HCT116 (cell line): ENCODE measurements at regions not wholly inside any gene's neighbourhood (a gene's known extent, or its start where the extent isn't known, plus 50 kb on each side); places are given as distances from the start of the nearest gene placed in this dataset.

Experiments
- ATAC-seq: fragments of 200-7000 bp; cut with Tn5 transposase; 2 replicates; pipeline ENCODE4 v1.9.1; 2020; ENCODE audit warnings: mild to moderate bottlenecking, moderate library complexity
- BruUV-seq: library from RNA; stranded (reverse); fragments of 400-500 nt; replicated peaks from 2 replicates; lab custom pipeline; 2021; lab: Mats Ljungman, UMichigan
- CTCF ChIA-PET: fragments of 300-600 bp; sonication (Branson Sonifier 250); formaldehyde crosslinking; loops from one replicate; lab custom pipeline; 2021; ENCODE audit warnings: antibody characterized with exemption; lab: Charles Lee
- POLR2A ChIA-PET: fragments of 300-600, 350-600 bp; sonication (Branson Sonifier 250); formaldehyde crosslinking; loops from one replicate; lab custom pipeline; 2021; ENCODE audit warnings: antibody characterized with exemption; lab: Charles Lee
- RAD21 ChIA-PET, 2 experiments: fragments of 300-600 bp; sonication (Branson Sonifier 250); formaldehyde crosslinking; loops; one replicate each; lab custom pipeline; 2023; ENCODE audit warnings: low total read pairs in 2 of 2; ENCODE audit not compliant: uncharacterized antibody in 2 of 2, unreplicated experiment in 2 of 2, low non-redundant PET in 1 of 2; lab: Charles Lee
- DNase-seq: peaks from one replicate; pipeline ENCODE4 v3.0.0-alpha.2; 2010; ENCODE audit warnings: low read depth, low spot score
- H2AFZ ChIP-seq: fragments of 200-600 bp; shearing (Covaris generic), sonication (generic); 2 replicates; pipeline ENCODE4 v1.6.1; 2017; ENCODE audit warnings: low read depth, mixed run types, mixed read lengths, antibody characterized with exemption, low read length; ENCODE audit not compliant: poor library complexity, severe bottlenecking
- H3K27ac ChIP-seq: 2 replicates; pipeline ENCODE4 v1.5.1; 2012; ENCODE audit warnings: low read depth, low read length
- H3K27me3 ChIP-seq: fragments of 200-600 bp; sonication (generic); 2 replicates; pipeline ENCODE4 v1.6.1; 2016; ENCODE audit warnings: mixed run types, low read length, mixed read lengths; ENCODE audit not compliant: insufficient read depth
- H3K36me3 ChIP-seq, 2 experiments: fragments of 200-500 bp in 1 of 2; fragments of 200-600 bp in 1 of 2; sonication (Bioruptor generic) in 1 of 2; sonication (generic) in 1 of 2; 2 replicates each; pipeline versions ENCODE4 v1.5.1 to v1.6.1; 2014 to 2016; ENCODE audit warnings: low read length in 2 of 2, inconsistent platforms in 1 of 2, mixed read lengths in 1 of 2, mixed run types in 1 of 2; ENCODE audit not compliant: insufficient read depth in 2 of 2, control insufficient read depth in 1 of 2
- H3K4me1 ChIP-seq, 2 experiments: fragments of 200-600 bp in 1 of 2; sonication (generic) in 1 of 2; 2 replicates each; pipeline versions ENCODE4 v1.5.1 to v1.6.1; 2012 to 2017; ENCODE audit warnings: low read length in 2 of 2, inconsistent platforms in 1 of 2, mild to moderate bottlenecking in 1 of 2, mixed read lengths in 1 of 2, mixed run types in 1 of 2, moderate library complexity in 1 of 2; ENCODE audit not compliant: insufficient read depth in 2 of 2, control insufficient read depth in 1 of 2
- H3K4me2 ChIP-seq: fragments of 200-600 bp; sonication (generic); 2 replicates; pipeline ENCODE4 v1.6.1; 2017; ENCODE audit warnings: mixed run types, low read length, mixed read lengths
- H3K4me3 ChIP-seq, 2 experiments: fragments of 200-600 bp in 1 of 2; sonication (generic) in 1 of 2; replicated peaks in 1 of 2; 2 replicates each; pipeline ENCODE4 v1.5.1; 2011 to 2016; ENCODE audit warnings: low read length in 2 of 2, control low read depth in 1 of 2, low read depth in 1 of 2, mild to moderate bottlenecking in 1 of 2, mixed read lengths in 1 of 2, mixed run types in 1 of 2
- H3K79me2 ChIP-seq: fragments of 200-600 bp; sonication (generic); 2 replicates; pipeline ENCODE4 v1.6.1; 2017; ENCODE audit warnings: mild to moderate bottlenecking, mixed run types, low read length, moderate library complexity, mixed read lengths; ENCODE audit not compliant: insufficient read depth
- H3K9ac ChIP-seq: fragments of 200-600 bp; sonication (generic); 2 replicates; pipeline ENCODE4 v1.6.1; 2016; ENCODE audit warnings: low read length, mixed read lengths
- H3K9me2 ChIP-seq: fragments of 200-600 bp; sonication (generic), shearing (Covaris generic); 2 replicates; pipeline ENCODE4 v1.6.1; 2017; ENCODE audit warnings: mixed run types, mild to moderate bottlenecking, moderate library complexity; ENCODE audit not compliant: insufficient read depth
- H3K9me3 ChIP-seq, 2 experiments: fragments of 200-500 bp in 1 of 2; fragments of 200-600 bp in 1 of 2; sonication (Bioruptor generic) in 1 of 2; sonication (generic) in 1 of 2; 2 replicates each; pipeline ENCODE4 v1.6.1; 2014 to 2017; ENCODE audit warnings: low read length in 2 of 2, mixed read lengths in 2 of 2, inconsistent platforms in 1 of 2, low read depth in 1 of 2, mild to moderate bottlenecking in 1 of 2, mixed run types in 1 of 2, moderate library complexity in 1 of 2; ENCODE audit not compliant: control insufficient read depth in 1 of 2, insufficient read depth in 1 of 2
- H4K20me1 ChIP-seq: fragments of 200-600 bp; sonication (generic), shearing (Covaris generic); 2 replicates; pipeline ENCODE4 v1.6.1; 2017; ENCODE audit warnings: mixed run types, mild to moderate bottlenecking, moderate library complexity; ENCODE audit not compliant: insufficient read depth
- CBX3 ChIP-seq: IDR thresholded peaks from 2 replicates; pipeline ENCODE4 v1.6.1; 2012; ENCODE audit warnings: low read depth
- CEBPB ChIP-seq: IDR thresholded peaks from 2 replicates; pipeline ENCODE4 v1.6.1; 2012; ENCODE audit warnings: low read depth
- EGR1 ChIP-seq: IDR thresholded peaks from 2 replicates; pipeline ENCODE4 v1.6.1; 2012; ENCODE audit warnings: low read depth
- ELF1 ChIP-seq: IDR thresholded peaks from 2 replicates; pipeline ENCODE4 v1.6.1; 2012; ENCODE audit warnings: low read depth, borderline replicate concordance
- EZH2 ChIP-seq: fragments of 200-600 bp; sonication (generic); IDR thresholded peaks from 2 replicates; pipeline ENCODE4 v1.6.1; 2017; ENCODE audit warnings: antibody characterized with exemption, mixed run types
- EZH2phosphoT487 ChIP-seq: fragments of 200-600 bp; IDR thresholded peaks from 2 replicates; pipeline ENCODE4 v1.6.1; 2018; ENCODE audit warnings: antibody characterized with exemption, borderline replicate concordance
- JUND ChIP-seq: IDR thresholded peaks from 2 replicates; pipeline ENCODE4 v1.6.1; 2012
- POLR2AphosphoS5 ChIP-seq: IDR thresholded peaks from 2 replicates; pipeline ENCODE4 v1.6.1; 2011; ENCODE audit warnings: mild to moderate bottlenecking, low read depth, low read length, moderate library complexity
- RAD21 ChIP-seq: IDR thresholded peaks from 2 replicates; pipeline ENCODE4 v1.6.1; 2012; ENCODE audit warnings: low read depth, mild to moderate bottlenecking
- SIN3A ChIP-seq: IDR thresholded peaks from 2 replicates; pipeline ENCODE4 v1.6.1; 2012; ENCODE audit warnings: low read depth
- SP1 ChIP-seq: IDR thresholded peaks from 2 replicates; pipeline ENCODE4 v1.6.1; 2012; ENCODE audit warnings: low read depth
- SRF ChIP-seq: IDR thresholded peaks from 2 replicates; pipeline ENCODE4 v1.6.1; 2012; ENCODE audit warnings: low read depth
- TCF7L2 ChIP-seq: IDR thresholded peaks from 2 replicates; pipeline ENCODE4 v1.7.0; 2011; ENCODE audit warnings: borderline replicate concordance, inconsistent platforms; ENCODE audit not compliant: insufficient read depth, insufficient read length; ENCODE audit errors: extremely low read depth
- ZFX ChIP-seq: fragments of 450-650 bp; IDR thresholded peaks from 2 replicates; pipeline ENCODE4 v1.6.1; 2017
- ZNF274 ChIP-seq: fragments of 200-500 bp; sonication (Bioruptor generic); IDR thresholded peaks from 2 replicates; pipeline ENCODE4 v1.6.1; 2014; ENCODE audit warnings: mild to moderate bottlenecking, low read depth, low read length, inconsistent platforms
- intact Hi-C: fragments of 100-400 bp; cut with micrococcal nuclease; formaldehyde crosslinking; loops from 2 replicates; pipeline ENCODE4 v1.10.0; 2022
- TF ChIP-seq, protein P1 (sequence below): IDR thresholded peaks from 2 replicates; pipeline ENCODE4 v1.6.1; 2011; ENCODE audit warnings: mild to moderate bottlenecking, low read length, moderate library complexity; ENCODE audit not compliant: insufficient replicate concordance; ENCODE audit errors: extremely low read depth
- TF ChIP-seq, protein P2 (sequence below): IDR thresholded peaks from 2 replicates; pipeline ENCODE4 v1.6.1; 2012
- TF ChIP-seq, protein P3 (sequence below): IDR thresholded peaks from 2 replicates; pipeline ENCODE4 v1.6.1; 2012; ENCODE audit warnings: low read depth
- TF ChIP-seq, protein P4 (sequence below): IDR thresholded peaks from 2 replicates; pipeline ENCODE4 v1.6.1; 2012

DNA sequence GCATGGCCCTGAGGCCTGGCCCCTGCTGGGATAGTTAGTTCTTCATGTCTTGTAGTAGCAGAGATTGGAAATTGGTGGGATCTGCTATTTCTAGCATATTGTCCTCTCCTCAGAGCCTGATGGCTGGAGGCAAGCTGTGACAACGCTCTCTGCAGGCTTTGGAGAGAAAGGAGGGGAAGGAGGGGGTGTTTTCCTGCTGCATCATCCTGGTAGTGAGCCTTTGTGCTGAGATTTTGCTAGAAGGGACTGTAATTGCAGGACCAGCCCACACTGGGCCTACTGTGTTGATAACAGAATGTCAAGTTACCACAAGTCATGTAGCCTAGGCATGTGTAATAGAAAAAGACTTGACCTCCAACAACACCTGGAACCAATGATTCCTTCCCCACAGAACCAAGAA is 351.0 kb downstream of the SIPA1L2 start:
- H3K27me3 ChIP-seq: no peaks in the 10 kb centered on the region
- H3K36me3 ChIP-seq: no peaks in the 10 kb centered on the region
- ATAC-seq (no peak), DNase-seq (no peak)
- H3K9me3 ChIP-seq: no peaks in the 10 kb centered on the region
- H3K4me2 ChIP-seq: no peak overlapping the region
- TF ChIP-seq SRF: no peak
- TF ChIP-seq, protein P1, sequence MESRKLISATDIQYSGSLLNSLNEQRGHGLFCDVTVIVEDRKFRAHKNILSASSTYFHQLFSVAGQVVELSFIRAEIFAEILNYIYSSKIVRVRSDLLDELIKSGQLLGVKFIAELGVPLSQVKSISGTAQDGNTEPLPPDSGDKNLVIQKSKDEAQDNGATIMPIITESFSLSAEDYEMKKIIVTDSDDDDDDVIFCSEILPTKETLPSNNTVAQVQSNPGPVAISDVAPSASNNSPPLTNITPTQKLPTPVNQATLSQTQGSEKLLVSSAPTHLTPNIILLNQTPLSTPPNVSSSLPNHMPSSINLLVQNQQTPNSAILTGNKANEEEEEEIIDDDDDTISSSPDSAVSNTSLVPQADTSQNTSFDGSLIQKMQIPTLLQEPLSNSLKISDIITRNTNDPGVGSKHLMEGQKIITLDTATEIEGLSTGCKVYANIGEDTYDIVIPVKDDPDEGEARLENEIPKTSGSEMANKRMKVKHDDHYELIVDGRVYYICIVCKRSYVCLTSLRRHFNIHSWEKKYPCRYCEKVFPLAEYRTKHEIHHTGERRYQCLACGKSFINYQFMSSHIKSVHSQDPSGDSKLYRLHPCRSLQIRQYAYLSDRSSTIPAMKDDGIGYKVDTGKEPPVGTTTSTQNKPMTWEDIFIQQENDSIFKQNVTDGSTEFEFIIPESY: no peak
- TF ChIP-seq JUND: no peak
- no peak for TF ChIP-seq TCF7L2
- no peak for TF ChIP-seq CEBPB
- no peak for TF ChIP-seq EGR1
- no peak for TF ChIP-seq SIN3A
- TF ChIP-seq SP1: no peak
- H4K20me1 ChIP-seq: no peaks in the 10 kb centered on the region
- H3K4me3 ChIP-seq: no peak overlapping the region
- H3K9ac ChIP-seq: no peak overlapping the region
- ChIA-PET RAD21 (no interaction called here), POLR2A (no interaction called here), CTCF (no interaction called here)
- intact Hi-C loops: no loop called here
- BruUV-seq: no TSS peak
- no peaks in the 10 kb centered on the region for H3K79me2 ChIP-seq
- no peak overlapping the region for H3K27ac ChIP-seq
- H2AFZ ChIP-seq: no peak overlapping the region
- no peaks in the 10 kb centered on the region for H3K9me2 ChIP-seq
- no peaks in the 10 kb centered on the region for H3K4me1 ChIP-seq

DNA sequence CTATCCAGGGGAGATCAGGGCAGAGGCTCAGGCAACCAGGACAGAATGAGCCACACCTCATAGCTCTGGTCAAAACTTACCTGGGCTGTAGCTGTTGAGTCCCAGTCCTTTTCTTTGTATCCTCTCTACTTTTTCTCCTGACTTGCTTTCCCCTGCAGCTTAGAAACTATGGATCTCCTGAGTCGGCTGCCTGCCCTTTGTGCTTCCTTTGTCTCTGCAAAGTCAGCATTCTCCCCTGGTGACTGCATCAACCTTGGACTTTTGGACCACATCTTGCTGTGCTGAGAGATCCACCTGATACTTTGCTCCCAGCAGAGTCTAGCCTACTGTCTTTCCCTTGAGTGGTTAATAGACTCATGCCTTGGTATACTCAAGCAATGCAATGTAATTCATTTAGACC is 353.3 kb downstream of the SIPA1L2 start:
- ATAC-seq: no peak
- CTCF ChIA-PET: no interaction called here
- BruUV-seq: no TSS peak
- TF ChIP-seq, protein P2, sequence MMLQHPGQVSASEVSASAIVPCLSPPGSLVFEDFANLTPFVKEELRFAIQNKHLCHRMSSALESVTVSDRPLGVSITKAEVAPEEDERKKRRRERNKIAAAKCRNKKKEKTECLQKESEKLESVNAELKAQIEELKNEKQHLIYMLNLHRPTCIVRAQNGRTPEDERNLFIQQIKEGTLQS: no peak
- TF ChIP-seq RAD21: no peak
- TF ChIP-seq EZH2: no peak
- TF ChIP-seq POLR2AphosphoS5: no peak
- no peak for TF ChIP-seq CBX3
- TF ChIP-seq EZH2phosphoT487: no peak
- TF ChIP-seq ZFX: no peak
- no peak for TF ChIP-seq EGR1
- TF ChIP-seq, protein P3, sequence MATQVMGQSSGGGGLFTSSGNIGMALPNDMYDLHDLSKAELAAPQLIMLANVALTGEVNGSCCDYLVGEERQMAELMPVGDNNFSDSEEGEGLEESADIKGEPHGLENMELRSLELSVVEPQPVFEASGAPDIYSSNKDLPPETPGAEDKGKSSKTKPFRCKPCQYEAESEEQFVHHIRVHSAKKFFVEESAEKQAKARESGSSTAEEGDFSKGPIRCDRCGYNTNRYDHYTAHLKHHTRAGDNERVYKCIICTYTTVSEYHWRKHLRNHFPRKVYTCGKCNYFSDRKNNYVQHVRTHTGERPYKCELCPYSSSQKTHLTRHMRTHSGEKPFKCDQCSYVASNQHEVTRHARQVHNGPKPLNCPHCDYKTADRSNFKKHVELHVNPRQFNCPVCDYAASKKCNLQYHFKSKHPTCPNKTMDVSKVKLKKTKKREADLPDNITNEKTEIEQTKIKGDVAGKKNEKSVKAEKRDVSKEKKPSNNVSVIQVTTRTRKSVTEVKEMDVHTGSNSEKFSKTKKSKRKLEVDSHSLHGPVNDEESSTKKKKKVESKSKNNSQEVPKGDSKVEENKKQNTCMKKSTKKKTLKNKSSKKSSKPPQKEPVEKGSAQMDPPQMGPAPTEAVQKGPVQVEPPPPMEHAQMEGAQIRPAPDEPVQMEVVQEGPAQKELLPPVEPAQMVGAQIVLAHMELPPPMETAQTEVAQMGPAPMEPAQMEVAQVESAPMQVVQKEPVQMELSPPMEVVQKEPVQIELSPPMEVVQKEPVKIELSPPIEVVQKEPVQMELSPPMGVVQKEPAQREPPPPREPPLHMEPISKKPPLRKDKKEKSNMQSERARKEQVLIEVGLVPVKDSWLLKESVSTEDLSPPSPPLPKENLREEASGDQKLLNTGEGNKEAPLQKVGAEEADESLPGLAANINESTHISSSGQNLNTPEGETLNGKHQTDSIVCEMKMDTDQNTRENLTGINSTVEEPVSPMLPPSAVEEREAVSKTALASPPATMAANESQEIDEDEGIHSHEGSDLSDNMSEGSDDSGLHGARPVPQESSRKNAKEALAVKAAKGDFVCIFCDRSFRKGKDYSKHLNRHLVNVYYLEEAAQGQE: no peak
- no peak for TF ChIP-seq ZNF274
- TF ChIP-seq ELF1: no peak
- TF ChIP-seq, protein P4, sequence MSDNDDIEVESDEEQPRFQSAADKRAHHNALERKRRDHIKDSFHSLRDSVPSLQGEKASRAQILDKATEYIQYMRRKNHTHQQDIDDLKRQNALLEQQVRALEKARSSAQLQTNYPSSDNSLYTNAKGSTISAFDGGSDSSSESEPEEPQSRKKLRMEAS: no peak
- no peak for TF ChIP-seq SIN3A
- no peak for TF ChIP-seq CEBPB

More for the DNA sequence above, 353.3 kb downstream of the SIPA1L2 start:
- no peak for DNase-seq
- no peaks in the 10 kb centered on the region for H3K9me3 ChIP-seq
- intact Hi-C loops: no loop called here
- H4K20me1 ChIP-seq: no peaks in the 10 kb centered on the region
- no peaks in the 10 kb centered on the region for H3K79me2 ChIP-seq
- H3K4me1 ChIP-seq: no peaks in the 10 kb centered on the region
- H3K9ac ChIP-seq: no peak overlapping the region
- H3K36me3 ChIP-seq: no peaks in the 10 kb centered on the region
- ChIA-PET POLR2A (no interaction called here), RAD21 (no interaction called here)
- no peaks in the 10 kb centered on the region for H3K27me3 ChIP-seq
- H2AFZ ChIP-seq: no peak overlapping the region
- no peak overlapping the region for H3K4me3 ChIP-seq
- H3K9me2 ChIP-seq: no peaks in the 10 kb centered on the region
- H3K27ac ChIP-seq: no peak overlapping the region
- H3K4me2 ChIP-seq: no peak overlapping the region
